HG02981 (cell line): ENCODE measurements at regions not wholly inside any gene's neighbourhood (a gene's known extent, or its start where the extent isn't known, plus 50 kb on each side); places are given as distances from the start of the nearest gene placed in this dataset.

Experiments used
- ATAC-seq: cut with Tn5 transposase; IDR thresholded peaks from one replicate; pipeline ENCODE4 v1.9.1; 2021; ENCODE audit warnings: mild to moderate bottlenecking, moderate library complexity; ENCODE audit not compliant: unreplicated experiment

DNA sequence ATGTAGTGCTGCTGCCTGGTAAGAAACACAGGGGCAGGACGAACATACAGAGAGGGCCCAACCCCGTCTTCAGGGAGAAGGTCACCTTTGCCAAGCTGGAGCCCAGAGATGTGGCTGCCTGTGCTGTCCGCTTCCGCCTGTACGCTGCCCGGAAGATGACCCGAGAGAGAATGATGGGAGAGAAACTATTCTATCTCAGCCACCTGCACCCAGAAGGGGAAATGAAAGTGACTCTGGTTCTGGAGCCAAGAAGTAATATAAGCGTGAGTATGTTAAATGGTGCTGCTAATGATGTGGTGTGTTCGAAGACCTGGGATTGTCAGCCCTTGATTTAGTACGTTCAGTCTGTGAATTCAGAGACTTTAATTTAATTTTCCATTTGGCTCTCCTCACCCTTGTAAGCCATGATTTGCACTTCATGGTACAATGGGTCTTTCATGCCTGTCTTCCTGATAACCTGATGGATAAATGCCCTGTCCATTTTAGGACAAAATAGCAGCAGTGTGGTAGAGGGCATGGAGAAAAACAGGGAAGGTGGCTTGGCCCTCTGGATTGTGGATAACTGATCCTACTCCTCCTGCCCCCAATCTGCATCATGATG lies 318.9 kb downstream of the SNAPC1 start:
- ATAC-seq, result peak; percentile 88

DNA sequence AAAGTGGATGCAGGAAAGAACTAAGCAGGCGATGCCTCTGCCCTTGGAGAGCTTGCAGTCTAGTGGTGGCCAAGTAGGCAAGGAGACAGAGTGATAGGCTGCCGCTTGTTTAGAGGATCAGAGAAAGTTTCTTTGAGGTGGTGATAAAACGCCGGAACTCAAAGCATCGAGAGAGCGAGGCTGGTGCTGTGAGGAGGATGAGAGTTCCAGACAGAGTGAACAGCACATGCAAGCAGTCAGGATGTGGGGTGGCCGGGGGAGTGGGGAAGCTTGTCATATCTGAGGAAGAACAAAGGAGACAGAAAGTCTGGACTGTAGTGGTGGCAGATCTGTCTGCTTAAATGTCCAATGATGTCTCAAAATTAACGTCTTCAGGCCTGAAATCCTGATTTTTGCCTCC lies 319.7 kb downstream of the SNAPC1 start:
- ATAC-seq, result no peak

DNA sequence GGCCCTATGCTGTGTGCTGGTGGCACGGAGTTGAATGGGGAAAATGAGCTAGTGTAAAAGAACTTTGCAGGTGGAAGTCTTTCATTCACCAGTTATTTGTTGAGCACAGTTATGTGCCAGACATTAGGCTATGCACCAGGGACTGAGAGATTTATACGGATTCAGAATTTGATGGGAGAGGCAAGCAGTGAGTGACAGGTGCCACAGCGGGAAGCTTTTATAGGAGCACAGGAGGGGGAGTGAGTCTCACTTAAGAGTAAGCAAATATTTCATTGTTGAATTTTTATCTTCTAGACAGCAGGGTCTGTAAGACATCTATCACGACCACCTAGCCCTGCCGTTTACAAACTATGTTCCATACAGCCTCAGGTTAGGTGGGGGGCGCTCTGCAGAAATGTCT lies 320.6 kb downstream of the SNAPC1 start:
- ATAC-seq, result no peak

DNA sequence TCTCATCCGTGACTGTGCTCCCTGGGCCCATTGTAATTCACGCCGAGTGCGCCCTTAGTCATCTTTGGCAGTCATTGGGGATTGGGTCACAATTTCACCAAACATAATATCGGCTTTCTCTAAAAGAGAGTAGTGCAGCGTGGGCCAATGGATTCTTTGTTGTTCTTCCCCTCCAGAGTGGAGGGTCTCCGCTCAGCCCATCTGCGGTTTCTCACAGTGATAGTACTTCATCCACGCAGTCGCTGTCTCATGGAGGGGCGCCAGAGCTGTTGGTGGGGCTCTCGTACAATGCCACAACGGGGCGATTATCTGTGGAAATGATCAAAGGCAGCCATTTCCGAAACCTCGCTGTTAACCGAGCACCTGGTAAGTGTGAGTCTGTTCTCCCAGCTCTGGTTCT lies 321.8 kb downstream of the SNAPC1 start:
- ATAC-seq, result no peak

DNA sequence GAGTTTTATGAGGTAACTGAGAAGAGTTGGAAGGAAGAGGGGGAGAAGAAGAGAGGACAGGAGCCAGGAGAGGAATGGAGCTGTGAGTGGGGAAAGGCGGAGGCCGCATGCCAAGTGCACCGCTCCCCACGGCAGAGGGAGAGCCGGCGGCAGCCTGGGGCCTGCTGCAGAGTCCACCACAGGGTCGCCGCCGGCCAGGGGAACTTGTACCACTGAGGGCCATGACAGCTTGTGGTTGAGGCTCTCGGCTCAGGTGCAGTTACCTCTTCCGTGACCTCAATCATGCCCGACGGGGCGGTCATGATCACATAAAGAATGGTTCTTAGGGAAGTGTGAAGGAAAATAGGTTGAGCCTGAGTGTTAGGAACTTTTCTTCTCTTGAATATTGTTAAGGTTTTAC lies 325.0 kb downstream of the SNAPC1 start:
- no peak for ATAC-seq

DNA sequence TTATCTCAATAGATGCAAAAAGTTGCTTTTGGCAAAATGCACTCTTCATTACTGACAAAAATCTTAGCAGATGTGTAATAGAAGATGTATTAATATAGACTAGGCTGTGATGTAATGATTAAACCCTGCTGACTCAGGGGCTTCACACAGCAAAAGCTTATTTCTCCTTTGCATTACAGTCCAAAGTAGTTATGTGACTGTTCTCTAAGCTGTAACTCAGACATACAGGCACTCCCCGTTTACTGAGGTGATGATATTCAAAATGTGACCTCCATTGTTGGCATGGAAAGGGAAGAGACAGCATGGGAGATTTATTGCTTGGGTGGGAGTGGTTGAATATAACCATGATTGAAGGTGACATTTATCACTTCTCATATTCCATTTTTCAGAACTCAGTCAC lies 331.5 kb downstream of the SNAPC1 start:
- ATAC-seq, result no peak

DNA sequence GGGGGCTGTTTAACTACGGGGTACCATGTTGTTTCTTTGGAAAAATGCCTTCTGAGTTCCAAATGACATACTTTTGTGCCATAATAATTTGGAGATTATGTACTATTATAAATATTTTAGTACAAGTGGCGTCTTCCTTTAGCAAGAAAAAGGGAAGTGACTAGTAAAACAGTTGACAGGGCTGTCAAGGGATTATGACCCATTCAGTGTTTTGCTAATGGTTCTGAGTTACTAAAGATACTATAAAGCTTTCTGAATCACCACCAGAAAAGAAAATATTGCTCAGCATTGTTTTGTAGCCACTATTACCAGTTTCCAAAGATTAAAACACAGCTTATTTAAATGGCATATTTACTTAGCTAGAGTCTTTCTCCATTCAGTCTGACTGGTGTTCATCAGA lies 334.9 kb downstream of the SNAPC1 start:
- ATAC-seq, result no peak

DNA sequence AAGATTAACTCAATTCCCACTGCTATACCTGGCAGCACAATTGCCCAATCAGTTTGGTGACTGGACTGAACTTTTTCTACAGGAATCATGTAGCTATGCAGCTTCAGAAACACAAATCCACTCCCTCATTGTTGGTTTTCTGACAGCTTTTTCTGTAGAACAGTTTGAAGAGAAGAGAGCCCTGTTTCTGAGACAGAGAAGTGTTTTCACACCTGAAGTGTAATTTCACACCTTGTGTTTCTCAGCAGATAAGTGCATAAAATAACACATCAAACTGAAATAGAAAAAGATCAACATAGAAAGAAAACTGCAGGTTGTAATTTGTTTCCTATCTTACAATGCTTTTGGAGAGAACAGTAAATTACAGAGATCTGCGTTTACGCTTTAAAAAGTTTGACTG lies 335.6 kb downstream of the SNAPC1 start:
- no peak for ATAC-seq

DNA sequence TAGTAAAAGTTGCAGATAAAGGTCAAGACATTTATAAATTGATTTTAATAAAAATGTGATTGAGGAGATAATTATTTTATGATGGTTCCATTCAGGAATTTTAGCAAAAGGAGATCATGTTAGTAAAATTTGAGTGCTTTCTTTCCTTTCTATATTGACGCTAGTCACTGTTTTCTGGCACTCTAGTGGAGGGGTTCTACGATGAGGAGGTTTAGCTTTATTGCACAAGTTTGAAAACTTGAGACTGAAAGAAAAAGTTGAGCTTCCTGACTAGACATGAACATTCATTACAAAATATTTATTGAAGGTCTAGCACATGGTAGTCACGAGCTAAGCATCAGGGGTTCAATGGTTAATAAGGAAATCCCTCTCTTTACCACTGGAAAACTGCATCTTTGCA lies 336.1 kb downstream of the SNAPC1 start:
- no peak for ATAC-seq

DNA sequence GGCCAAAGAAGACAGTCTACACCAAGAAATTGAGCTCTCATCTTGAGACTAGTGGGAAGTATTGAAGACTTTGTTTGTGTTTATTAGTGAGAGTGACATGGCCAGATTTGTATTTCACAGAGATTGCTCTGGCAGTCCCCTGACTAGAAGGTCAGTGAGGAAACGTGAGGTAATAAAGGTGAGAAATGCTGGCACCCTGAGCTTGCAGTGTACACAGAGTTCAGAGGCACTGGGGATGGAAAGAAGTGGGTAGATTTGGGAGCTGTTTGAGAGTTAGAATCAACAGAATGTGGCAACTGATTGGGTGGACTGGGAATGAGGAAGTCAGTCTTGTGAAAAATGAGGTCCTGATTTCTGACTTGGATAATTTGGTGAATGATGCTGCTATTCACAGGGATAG lies 336.9 kb downstream of the SNAPC1 start:
- ATAC-seq, result no peak

DNA sequence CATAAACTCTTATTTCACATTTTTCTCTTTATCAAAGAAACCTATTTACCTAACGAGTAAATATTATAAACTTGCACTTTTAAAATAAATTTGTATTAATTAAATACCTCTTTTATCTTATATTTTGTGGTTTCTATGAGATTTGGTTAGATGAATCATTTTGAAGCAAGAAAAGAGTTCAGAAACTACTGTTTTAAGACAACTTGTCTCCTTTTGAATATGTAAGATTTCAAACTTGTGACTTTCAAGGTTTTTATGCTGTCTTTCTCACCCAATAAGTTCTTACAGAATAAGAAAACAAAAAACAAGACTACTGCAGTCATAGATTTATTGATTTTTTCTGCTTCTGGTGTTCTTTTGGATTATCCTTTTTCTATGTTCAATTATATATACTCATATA lies 339.0 kb downstream of the SNAPC1 start:
- ATAC-seq, result no peak

DNA sequence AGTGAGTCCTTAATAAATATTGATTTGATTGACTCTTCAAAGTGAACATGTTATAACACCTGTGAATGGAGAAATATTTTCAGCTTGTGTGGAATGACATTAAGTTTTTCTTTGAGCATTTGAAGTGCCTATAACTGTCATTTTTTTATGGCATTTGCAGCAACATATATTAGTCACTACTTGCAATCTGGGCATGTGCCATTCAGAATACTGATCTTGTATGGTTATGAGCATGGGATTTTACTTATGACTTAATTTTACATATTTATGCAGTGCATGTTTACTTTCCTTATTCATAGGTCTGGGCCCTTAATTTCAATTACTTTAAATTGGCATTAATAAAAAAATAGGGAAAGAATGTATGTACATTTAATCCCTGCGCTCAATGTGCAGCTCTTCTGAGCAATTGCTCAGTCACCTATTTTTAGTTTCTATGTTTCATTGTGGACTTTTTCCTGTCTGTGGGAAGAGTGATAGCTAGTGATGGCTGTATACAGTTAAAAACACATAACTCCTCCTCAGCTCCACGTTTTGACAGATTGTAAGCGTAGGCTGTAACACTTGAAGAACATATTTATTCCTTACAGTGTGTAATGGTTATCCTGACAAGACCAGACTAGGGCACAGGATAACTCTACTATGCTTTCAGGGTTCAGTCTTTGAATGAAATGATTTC lies 339.6 kb downstream of the SNAPC1 start:
- ATAC-seq, result no peak

DNA sequence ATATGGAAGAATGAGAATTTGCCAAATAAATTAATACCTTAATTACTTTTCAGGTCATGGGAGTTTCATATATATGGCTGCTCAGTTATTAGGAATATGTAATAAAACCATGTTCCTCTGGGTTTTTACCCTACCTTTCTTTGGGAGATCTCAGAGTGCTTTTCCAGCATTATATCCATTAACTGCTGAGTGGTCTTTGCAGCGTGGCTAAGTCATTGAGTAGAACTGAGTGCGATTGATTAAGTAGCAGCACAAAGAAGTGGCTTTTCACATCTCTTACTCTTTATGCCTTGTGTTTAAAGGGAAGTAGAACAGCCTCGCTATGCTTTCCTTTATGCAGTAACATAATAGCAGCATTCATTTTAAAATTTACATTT lies 340.1 kb downstream of the SNAPC1 start:
- no peak for ATAC-seq

DNA sequence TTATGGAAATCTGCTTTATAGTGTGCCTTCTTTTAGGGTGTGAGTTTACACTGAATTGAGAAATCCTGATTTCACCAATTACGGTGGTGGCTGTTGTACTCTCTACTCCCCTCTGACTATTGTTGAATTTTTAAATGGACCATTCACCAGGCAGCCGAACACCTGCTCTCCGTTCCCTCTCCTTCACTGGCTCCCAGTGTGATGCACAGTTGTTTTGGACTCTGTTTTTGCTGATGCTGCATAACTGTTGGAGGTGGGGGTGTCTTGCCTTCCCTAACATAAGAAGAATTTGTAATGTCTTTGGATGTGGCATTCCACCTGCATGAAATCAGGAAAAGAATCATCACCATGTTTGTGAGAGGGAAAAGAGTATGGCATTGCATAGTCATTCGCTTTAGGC lies 341.2 kb downstream of the SNAPC1 start:
- no peak for ATAC-seq

DNA sequence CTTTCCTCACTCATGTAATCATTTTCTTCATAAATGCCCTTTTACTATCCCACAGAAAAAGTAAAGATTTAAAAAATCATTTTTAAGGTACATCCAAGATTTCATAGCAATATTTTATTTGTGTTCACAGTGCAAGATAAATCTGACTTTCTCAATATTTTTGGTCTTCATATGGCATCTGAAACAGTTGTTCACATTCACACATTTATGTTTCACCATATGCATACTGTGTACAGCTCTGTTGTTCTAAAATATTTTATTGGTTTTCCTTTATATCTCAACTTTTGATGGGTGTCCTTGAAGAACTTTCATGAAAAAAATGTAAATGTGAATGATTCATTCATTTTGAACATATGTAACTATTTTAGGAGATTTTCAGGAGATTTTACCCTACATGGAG lies 348.7 kb downstream of the SNAPC1 start:
- no peak for ATAC-seq

DNA sequence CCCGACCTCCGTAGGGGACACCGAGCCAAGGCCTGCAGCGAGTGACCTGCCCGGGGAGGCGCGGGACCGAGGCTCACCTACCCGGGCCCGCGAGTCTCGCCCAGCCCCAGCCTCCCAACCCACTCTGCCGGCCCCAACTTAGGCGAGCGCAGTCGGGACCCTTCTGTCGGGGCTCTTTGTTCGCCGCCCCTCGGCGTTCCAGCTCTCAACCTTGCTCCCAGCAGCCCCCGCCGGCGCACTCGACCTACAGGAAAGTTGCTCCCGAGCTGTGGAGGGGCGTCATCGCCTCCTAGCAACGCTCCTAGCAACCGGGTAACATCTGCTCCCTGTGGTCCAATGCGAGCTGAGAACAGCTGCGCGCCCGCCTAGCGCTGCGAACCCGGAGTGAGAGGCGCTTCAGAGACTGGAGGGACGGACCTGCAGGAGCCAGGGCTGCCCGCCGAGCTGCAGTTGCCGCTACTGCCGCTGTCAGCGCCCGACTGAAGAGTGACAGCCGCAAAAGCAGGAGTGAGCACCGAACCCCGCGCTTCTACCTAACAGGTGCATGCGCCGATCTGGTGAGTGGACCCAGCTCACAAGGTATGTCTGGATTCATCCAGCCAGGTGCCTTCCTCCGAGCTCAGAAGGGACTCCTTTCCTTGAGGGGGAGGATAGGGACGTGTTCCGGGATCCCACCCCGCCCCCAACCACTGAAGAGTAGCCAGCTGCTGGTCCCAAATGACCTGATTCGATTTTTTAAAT lies 355.0 kb downstream of the SNAPC1 start:
- ATAC-seq, result peak; percentile 91

DNA sequence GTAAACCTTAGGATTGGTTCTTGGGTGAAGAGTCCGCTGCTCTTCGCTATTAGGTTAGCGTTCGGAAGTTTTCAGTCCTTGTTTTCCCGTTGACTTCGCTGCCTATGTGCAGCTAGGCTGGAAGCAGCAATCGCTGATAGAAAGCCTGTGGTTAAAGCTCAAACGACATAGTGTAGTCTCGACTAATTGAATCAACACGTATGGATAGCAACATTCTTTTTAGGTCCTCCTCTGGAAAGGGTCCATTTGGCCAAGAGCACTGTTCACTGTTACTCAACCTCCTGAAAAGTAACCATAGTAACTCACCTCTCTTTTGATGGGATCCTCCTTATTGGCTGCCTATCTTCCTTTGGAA lies 355.5 kb downstream of the SNAPC1 start:
- ATAC-seq, result no peak

DNA sequence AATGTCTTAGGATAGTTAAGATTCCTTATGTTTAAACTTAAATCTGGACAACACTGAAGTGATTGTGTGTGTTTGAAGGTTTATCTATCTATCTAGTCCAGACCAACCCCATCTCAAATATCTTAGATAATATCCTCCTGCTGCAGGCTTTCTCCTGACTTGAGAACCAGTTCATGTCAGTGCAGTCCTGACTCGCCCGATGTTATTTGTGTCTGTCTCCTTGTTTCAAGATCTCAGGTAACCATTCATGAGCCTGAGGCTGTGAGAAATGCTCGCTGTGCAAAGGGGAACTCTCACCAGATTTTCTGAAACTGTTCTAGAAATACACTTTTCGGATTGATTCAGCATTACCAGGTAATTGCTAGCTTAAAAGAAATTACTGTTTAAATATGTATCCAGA lies 356.2 kb downstream of the SNAPC1 start:
- ATAC-seq, result no peak

DNA sequence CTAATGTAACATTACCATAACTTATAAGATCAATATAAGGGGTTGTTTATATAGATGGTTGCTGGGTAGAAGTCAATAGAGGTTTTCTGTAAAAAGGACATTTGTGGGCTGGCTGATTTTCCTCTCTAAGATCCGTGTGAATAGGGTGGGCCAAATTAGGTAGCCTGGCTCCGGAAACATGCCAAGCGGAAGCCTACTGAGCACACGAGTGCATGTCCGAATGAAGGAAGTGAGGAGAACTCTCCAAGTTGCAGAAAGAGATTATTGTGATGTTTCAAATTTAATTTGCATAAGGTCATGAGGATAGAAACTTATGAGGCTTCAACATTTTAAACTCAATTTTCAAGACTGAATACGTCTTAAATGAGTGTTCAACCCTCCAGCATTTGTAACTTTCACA lies 356.7 kb downstream of the SNAPC1 start:
- no peak for ATAC-seq

DNA sequence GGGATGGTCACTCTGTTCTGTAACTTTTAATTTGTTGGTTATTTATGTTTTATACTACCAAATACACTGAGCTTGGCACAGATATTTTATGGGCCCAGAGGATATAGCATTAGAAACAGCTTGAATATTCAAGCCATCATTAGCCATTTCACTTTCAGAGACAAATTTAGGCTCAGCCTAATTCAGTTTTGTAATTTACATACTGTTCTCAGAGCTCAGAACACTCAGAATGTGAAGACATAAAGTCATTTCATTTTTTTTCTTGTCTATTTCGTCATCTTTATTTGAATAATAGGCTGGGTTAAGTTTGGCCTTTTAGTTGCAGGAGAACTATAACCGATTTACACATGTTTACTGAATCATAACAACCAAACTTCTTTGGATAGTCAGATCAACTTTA lies 361.7 kb downstream of the SNAPC1 start:
- ATAC-seq, result no peak

DNA sequence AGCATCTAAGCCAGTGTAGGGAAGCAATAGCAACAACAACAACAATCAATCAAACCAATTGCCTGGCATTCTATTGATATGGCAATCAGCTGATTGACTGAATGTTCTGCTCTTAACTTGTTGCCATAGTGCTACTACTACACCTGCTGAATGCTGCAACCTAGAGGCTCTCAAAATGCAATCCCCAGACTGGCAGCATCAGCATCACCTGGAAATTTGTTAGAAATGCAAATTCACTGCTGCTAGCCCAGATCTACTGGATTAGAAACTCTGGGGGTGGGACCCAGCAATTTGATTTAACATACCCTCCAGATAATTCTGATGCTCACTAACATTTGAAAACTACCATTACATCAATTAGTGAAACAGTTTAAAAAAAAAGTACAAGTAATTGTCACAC lies 363.6 kb downstream of the SNAPC1 start:
- no peak for ATAC-seq

DNA sequence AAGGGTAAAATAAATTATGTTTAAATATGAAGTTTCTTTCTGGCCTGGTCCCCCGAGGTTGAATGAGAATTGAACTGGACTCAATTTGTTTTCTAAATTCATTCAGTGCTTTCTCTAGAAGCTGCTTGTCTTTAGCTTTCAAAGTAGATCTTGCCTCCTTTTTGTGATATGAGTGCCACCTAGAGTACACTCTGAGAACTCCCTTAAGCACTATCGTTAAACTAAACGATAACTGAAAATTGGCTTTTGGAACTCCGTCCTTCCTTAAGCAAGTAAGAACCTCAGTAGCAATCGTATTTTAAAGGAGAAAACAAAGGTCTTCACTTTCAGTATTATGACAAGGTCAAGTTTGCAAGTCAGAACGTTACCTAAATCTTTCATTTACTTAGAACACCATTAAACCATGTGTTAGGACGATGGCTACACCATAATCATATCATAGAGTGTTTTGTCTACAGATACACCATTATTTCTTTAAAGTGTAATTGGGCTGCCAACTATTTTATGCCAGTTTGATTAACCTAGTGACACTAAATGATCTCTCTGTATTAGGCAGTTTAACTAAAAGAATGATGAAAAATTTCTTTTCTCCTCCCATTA lies 364.8 kb downstream of the SNAPC1 start:
- ATAC-seq, result peak; percentile 77
